ENCODE measurements at regions not wholly inside any gene's neighbourhood (a gene's known extent, or its start where the extent isn't known, plus 50 kb on each side); places are given as distances from the start of the nearest gene placed in this dataset.
"Not testable (repeated sequence)": the region's sequence is repeated elsewhere in the genome, so short reads cannot be mapped to it uniquely, and the experiment has no call there.

DNA sequence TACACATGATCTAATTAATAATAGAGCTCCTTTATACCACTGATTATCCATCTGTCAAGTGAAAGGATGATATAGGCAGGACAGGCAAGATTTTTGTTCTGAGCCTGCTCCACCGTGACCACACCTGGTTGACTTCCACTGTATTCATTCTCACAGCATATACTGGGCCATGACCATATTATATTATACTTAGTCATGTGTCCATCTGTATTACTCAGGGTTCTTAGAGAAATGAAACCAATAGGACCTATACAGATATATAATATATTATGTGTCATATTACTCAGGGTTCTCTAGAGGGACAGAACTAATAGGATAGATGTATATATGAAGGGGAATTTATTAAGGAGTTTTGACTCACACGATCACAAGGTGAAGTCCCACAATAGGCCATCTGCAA lies 675.1 kb downstream of the GRXCR1 start:
- DNase-seq (ENCODE audit: insufficient read length, low spot score) (no peak), FAIRE-seq (no peak)
- TF ChIP-seq CTCF (IDR thresholded peaks at IDR 0.05; ENCODE audit: insufficient read depth, missing control alignments), result no peak

DNA sequence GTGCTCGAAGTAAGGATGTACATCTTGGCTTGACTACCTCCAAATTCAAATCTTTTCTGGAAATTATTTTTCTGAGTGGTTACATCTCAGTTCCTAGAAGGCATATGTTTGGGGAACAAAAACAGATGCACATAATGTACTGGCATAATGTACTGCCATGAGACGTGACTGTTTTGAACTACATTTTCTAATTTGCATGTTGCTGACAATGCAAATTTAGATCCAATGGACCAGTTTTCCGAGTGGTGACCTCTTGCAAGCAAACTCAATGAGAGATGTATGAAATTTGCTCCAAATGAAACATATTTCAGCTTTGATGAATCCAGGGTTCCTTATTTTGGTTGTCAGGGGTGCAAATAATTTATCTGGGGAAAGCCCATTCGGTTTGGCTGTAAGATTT lies 694.3 kb downstream of the GRXCR1 start:
- FAIRE-seq, result no peak
- no peak for TF ChIP-seq CTCF (IDR thresholded peaks at IDR 0.05; ENCODE audit: insufficient read depth, missing control alignments)
- DNase-seq (ENCODE audit: insufficient read length, low spot score), result no peak

DNA sequence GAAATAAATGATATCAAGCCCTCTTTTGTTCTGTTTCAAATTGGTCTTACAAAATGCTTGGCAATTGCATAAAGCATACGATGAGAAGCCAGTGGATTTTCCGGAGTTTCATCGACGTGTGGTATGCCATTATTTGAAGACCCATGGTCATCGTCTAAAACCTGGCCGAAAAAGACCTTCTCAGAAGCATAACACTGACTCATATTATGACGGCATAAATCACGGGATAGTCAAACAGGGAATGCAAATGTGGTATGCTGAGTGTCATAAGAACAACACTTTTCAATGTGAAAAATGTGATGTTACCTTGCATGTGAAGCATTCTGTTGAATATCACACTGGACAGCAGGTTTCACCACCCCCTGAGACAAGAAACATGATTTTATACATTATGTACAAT lies 695.2 kb downstream of the GRXCR1 start:
- DNase-seq (ENCODE audit: insufficient read length, low spot score), result no peak
- FAIRE-seq, result no peak
- TF ChIP-seq CTCF (IDR thresholded peaks at IDR 0.05; ENCODE audit: insufficient read depth, missing control alignments), result no peak

DNA sequence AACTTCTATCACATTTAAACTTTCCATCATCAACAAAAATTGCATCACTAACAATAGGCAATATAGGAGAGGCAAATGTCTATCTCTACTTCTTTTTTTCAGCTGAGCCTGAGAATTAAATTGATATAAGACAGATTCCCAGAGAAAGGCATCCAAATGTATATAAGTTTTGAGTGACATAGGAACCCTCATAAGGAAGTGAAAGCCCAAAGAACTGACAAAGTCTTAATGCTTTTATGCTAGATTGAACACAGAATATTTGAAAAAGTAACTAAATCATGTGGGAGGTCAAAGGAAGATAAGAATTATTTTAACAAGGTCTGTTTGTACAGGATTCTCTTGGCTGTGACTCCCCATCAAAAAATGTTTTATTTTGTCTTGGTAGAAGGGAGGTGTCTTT lies 714.9 kb downstream of the GRXCR1 start:
- no peak for FAIRE-seq
- TF ChIP-seq CTCF (IDR thresholded peaks at IDR 0.05; ENCODE audit: insufficient read depth, missing control alignments), result no peak
- no peak for DNase-seq (ENCODE audit: insufficient read length, low spot score)

DNA sequence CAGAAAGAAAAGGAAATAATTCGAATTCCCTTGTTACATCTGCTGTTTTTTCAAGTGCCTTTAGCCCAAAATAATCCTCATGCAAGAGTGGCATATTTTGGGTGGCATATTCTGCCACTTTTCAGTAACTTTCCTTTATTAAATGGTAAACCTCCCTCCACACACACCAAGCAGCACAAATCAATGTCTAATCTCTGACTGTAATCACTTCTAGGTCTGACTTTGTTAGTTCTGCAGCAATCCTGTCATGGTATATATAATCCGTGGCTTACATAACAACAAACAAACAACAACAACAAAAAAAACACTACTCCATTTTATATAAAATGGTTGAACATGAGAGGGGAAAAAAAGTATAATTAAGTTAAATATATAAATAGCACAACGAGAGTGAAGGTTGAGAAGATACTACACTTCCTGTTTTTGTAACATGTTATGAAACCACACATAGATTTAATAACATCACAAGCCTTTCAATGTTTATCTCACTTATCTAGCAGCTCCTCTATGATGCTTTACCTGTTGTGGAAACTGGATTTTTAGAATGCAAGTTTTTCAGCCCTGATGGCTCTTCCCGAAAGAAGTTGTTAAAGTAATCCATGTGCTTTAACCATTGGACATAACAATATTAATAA lies 715.4 kb downstream of the GRXCR1 start:
- no peak for TF ChIP-seq CTCF (IDR thresholded peaks at IDR 0.05; ENCODE audit: insufficient read depth, missing control alignments)
- FAIRE-seq, result no peak
- no peak for DNase-seq (ENCODE audit: insufficient read length, low spot score)

DNA sequence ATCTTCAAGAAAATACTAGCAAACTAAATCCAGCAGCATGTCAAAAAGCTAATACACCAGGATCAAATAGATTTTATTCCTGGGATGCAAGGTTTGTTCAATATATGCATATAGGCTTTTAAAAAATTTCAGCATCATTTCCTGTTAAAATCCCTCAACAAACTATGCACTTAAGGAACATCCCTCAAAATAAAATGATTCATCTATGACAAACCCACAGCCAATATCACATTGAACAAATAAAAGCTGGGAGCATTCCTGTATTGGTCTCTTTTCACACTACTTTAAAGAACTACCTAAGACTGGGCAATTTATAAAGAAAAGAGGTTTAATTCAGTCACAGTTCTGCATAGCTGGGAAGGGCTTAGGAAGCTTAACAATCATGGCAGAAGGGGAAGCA lies 726.7 kb downstream of the GRXCR1 start:
- no peak for DNase-seq (ENCODE audit: insufficient read length, low spot score)
- no peak for FAIRE-seq
- no peak for TF ChIP-seq CTCF (IDR thresholded peaks at IDR 0.05; ENCODE audit: insufficient read depth, missing control alignments)

- not testable (repeated sequence) for DNase-seq (ENCODE audit: insufficient read length, low spot score); FAIRE-seq
These were observed 745.4 kb downstream of the GRXCR1 start for GRCh38 chr4:43637893-43638292.

DNA sequence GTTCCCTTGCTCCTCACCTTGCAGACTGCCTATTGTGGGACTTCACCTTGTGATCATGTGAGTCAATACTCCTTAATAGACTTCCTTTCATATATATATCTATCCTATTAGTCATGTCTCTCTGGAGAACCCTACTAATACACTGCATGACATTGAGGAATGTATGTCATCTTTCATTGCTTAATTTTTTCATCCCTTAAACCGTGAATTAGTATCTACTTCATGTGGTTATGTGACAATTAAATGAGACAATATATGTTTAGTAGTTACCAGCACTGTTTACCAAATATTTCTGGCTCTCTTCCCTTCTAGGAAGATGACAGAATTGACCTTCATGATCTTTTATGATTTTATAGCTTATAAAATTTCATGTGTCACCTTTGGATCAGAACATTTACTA lies 759.5 kb downstream of the GRXCR1 start:
- no peak for FAIRE-seq
- TF ChIP-seq CTCF (IDR thresholded peaks at IDR 0.05; ENCODE audit: insufficient read depth, missing control alignments), result no peak
- no peak for DNase-seq (ENCODE audit: insufficient read length, low spot score)

DNA sequence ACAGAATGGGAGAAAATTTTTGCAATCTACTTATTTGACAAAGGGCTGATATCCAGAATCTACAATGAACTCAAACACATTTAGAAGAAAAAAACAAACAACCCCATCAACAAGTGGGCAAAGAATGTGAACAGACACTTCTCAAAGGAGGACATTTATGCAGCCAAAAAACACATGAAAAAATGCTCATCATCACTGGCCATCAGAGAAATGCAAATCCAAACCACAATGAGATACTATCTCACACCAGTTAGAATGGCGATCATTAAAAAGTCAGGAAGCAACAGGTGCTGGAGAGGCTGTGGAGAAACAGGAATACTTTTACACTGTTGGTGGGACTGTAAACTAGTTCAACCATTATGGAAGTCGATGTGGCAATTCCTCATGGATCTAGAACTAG lies 767.0 kb downstream of the GRXCR1 start:
- not testable (repeated sequence) for FAIRE-seq; DNase-seq (ENCODE audit: insufficient read length, low spot score)

- not testable (repeated sequence) for FAIRE-seq; DNase-seq (ENCODE audit: insufficient read length, low spot score)
These were observed 776.2 kb downstream of the KCTD8 start for GRCh38 chr4:43672265-43672885.
